Neural cell (in vitro differentiated cells): ENCODE measurements at regions not wholly inside any gene's neighbourhood (a gene's known extent, or its start where the extent isn't known, plus 50 kb on each side); places are given as distances from the start of the nearest gene placed in this dataset.

Source experiments
- H2AFZ ChIP-seq: fragments of 200-600, 300-800 bp; sonication (generic), shearing (Covaris generic); 2 replicates; pipeline ENCODE4 v1.6.0; 2014; ENCODE audit warnings: low read depth, mild to moderate bottlenecking, antibody characterized with exemption, low read length, moderate library complexity
- H3F3A ChIP-seq: fragments of 200-600 bp; shearing (Covaris generic); 2 replicates; pipeline ENCODE4 v1.6.1; 2016; ENCODE audit warnings: mild to moderate bottlenecking, moderate library complexity, mixed read lengths, antibody characterized with exemption, low read length; ENCODE audit not compliant: insufficient read depth, poor library complexity, severe bottlenecking
- H3K27ac ChIP-seq: fragments of 200-600, 300-800 bp; sonication (generic), shearing (Covaris generic); 2 replicates; pipeline ENCODE4 v1.5.1; 2014; ENCODE audit warnings: mild to moderate bottlenecking, low read length, moderate library complexity
- H3K27me3 ChIP-seq: fragments of 300-800, 200-600 bp; sonication (generic), shearing (Covaris generic); 2 replicates; pipeline ENCODE4 v1.6.0; 2014; ENCODE audit warnings: mild to moderate bottlenecking, low read depth, low read length, moderate library complexity; ENCODE audit not compliant: insufficient read depth
- H3K36me3 ChIP-seq: fragments of 300-800, 200-600 bp; sonication (generic), shearing (Covaris generic); 2 replicates; pipeline ENCODE4 v1.5.1; 2014; ENCODE audit warnings: mild to moderate bottlenecking, antibody characterized with exemption, low read length, moderate library complexity; ENCODE audit not compliant: insufficient read depth
- H3K4me2 ChIP-seq: fragments of 300-800, 200-600 bp; sonication (generic), shearing (Covaris generic); 2 replicates; pipeline ENCODE4 v1.6.0; 2014; ENCODE audit warnings: mild to moderate bottlenecking, low read length
- H3K4me3 ChIP-seq: fragments of 300-800, 200-600 bp; sonication (generic), shearing (Covaris generic); 2 replicates; pipeline ENCODE4 v1.5.1; 2014; ENCODE audit warnings: mild to moderate bottlenecking, low read length, moderate library complexity
- H3K79me2 ChIP-seq: fragments of 200-600 bp; shearing (Covaris generic); replicated peaks from 2 replicates; pipeline ENCODE4 v1.6.0; 2014; ENCODE audit warnings: mild to moderate bottlenecking, low read length, moderate library complexity; ENCODE audit not compliant: insufficient read depth
- H3K9ac ChIP-seq: fragments of 300-800, 200-600 bp; sonication (generic), shearing (Covaris generic); 2 replicates; pipeline ENCODE4 v1.6.1; 2016; ENCODE audit warnings: mild to moderate bottlenecking, low read length, mixed read lengths
- H3K9me2 ChIP-seq: fragments of 200-600 bp; shearing (Covaris generic); 2 replicates; pipeline ENCODE4 v1.6.1; 2016; ENCODE audit warnings: mild to moderate bottlenecking, low read length, mixed read lengths; ENCODE audit not compliant: insufficient read depth
- H3K9me3 ChIP-seq: fragments of 200-600, 300-800 bp; sonication (generic), shearing (Covaris generic); 2 replicates; pipeline ENCODE4 v1.6.1; 2016; ENCODE audit warnings: mild to moderate bottlenecking, mixed run types, low read length, moderate library complexity, mixed read lengths
- H4K20me1 ChIP-seq: fragments of 200-600 bp; shearing (Covaris generic); 2 replicates; pipeline ENCODE4 v1.6.1; 2016; ENCODE audit warnings: mild to moderate bottlenecking, mixed run types; ENCODE audit not compliant: insufficient read depth
- CTCF ChIP-seq: fragments of 450-650 bp; IDR thresholded peaks from 2 replicates; pipeline ENCODE4 v1.5.1; 2014; ENCODE audit warnings: antibody characterized with exemption, mild to moderate bottlenecking, moderate library complexity; ENCODE audit not compliant: poor library complexity, severe bottlenecking
- EP300 ChIP-seq: fragments of 450-650 bp; conservative IDR thresholded peaks from 2 replicates; pipeline ENCODE4 v1.6.1; 2014; ENCODE audit warnings: antibody characterized with exemption, mild to moderate bottlenecking, moderate library complexity; ENCODE audit not compliant: poor library complexity, severe bottlenecking
- EZH2 ChIP-seq: fragments of 200-600, 300-800 bp; shearing (Covaris generic), sonication (generic); IDR thresholded peaks from 2 replicates; pipeline ENCODE4 v1.6.1; 2014; ENCODE audit warnings: antibody characterized with exemption, low read length, borderline replicate concordance, mild to moderate bottlenecking; ENCODE audit not compliant: insufficient read depth, poor library complexity, severe bottlenecking
- MXI1 ChIP-seq: fragments of 450-650 bp; conservative IDR thresholded peaks from 2 replicates; pipeline ENCODE4 v1.6.1; 2014; ENCODE audit warnings: antibody characterized with exemption, mild to moderate bottlenecking; ENCODE audit not compliant: poor library complexity, severe bottlenecking
- POLR2AphosphoS5 ChIP-seq: IDR thresholded peaks from 2 replicates; pipeline ENCODE4 v1.6.1; 2012
- RAD21 ChIP-seq: fragments of 450-650 bp; conservative IDR thresholded peaks from 2 replicates; pipeline ENCODE4 v1.6.1; 2014; ENCODE audit warnings: antibody characterized with exemption, mild to moderate bottlenecking, moderate library complexity
- REST ChIP-seq: IDR thresholded peaks from 2 replicates; pipeline ENCODE4 v1.6.1; 2012; ENCODE audit warnings: borderline replicate concordance
- SMC3 ChIP-seq: fragments of 450-650 bp; conservative IDR thresholded peaks from 2 replicates; pipeline ENCODE4 v1.6.1; 2014; ENCODE audit warnings: antibody characterized with exemption, mild to moderate bottlenecking, moderate library complexity; ENCODE audit not compliant: poor library complexity
- TAF1 ChIP-seq: IDR thresholded peaks from 2 replicates; pipeline ENCODE4 v1.6.1; 2012; ENCODE audit warnings: low read depth

GRCh38 chr16:26905336-26905735, 161.4 kb upstream of the C16orf82 start:
- no peaks in the 10 kb centered on the region for H3K27me3 ChIP-seq
- TF ChIP-seq MXI1 (no peak), SMC3 (no peak), REST (no peak), EP300 (no peak), RAD21 (no peak), EZH2 (no peak), CTCF (no peak), POLR2AphosphoS5 (no peak), TAF1 (no peak)
- H3K9me3 ChIP-seq, result no peaks in the 10 kb centered on the region
- no peak overlapping the region for H3K27ac ChIP-seq
- no peak overlapping the region for H3K4me3 ChIP-seq
- no peak overlapping the region for H3K4me2 ChIP-seq
- no peak overlapping the region for H2AFZ ChIP-seq
- no peaks in the 10 kb centered on the region for H3K36me3 ChIP-seq
- no peak overlapping the region for H3K9ac ChIP-seq
- H4K20me1 ChIP-seq, result no peaks in the 10 kb centered on the region
- no peaks in the 10 kb centered on the region for H3K79me2 ChIP-seq
- no peaks in the 10 kb centered on the region for H3K9me2 ChIP-seq
- no peaks in the 10 kb centered on the region for H3F3A ChIP-seq

GRCh38 chr16:26909623-26910022, 157.1 kb upstream of the C16orf82 start:
- Histone ChIP-seq H3K27ac (no peak overlapping the region), H4K20me1 (no peaks in the 10 kb centered on the region), H3K27me3 (no peaks in the 10 kb centered on the region), H3K9me3 (no peaks in the 10 kb centered on the region), H3K4me2 (no peak overlapping the region), H3K9ac (no peak overlapping the region), H3F3A (no peaks in the 10 kb centered on the region), H3K79me2 (no peaks in the 10 kb centered on the region), H2AFZ (no peak overlapping the region), H3K9me2 (no peaks in the 10 kb centered on the region), H3K4me3 (no peak overlapping the region), H3K36me3 (no peaks in the 10 kb centered on the region)
- TF ChIP-seq EP300 (no peak), TAF1 (no peak), EZH2 (no peak), MXI1 (no peak)

GRCh38 chr16:26911436-26911835, 155.3 kb upstream of the C16orf82 start:
- Histone ChIP-seq H3F3A (no peaks in the 10 kb centered on the region), H3K79me2 (no peaks in the 10 kb centered on the region), H3K36me3 (no peaks in the 10 kb centered on the region), H3K27ac (no peak overlapping the region), H3K4me3 (no peak overlapping the region), H3K4me2 (no peak overlapping the region), H3K9ac (no peak overlapping the region), H3K27me3 (no peaks in the 10 kb centered on the region), H2AFZ (no peak overlapping the region), H3K9me2 (no peaks in the 10 kb centered on the region), H3K9me3 (no peaks in the 10 kb centered on the region), H4K20me1 (no peaks in the 10 kb centered on the region)
- TF ChIP-seq EZH2 (no peak), CTCF (no peak), REST (no peak), SMC3 (no peak), RAD21 (no peak), EP300 (no peak), POLR2AphosphoS5 (no peak), TAF1 (no peak), MXI1 (no peak)
